GM19351 (cell line): ENCODE measurements at regions not wholly inside any gene's neighbourhood (a gene's known extent, or its start where the extent isn't known, plus 50 kb on each side); places are given as distances from the start of the nearest gene placed in this dataset.
"Not testable (repeated sequence)": the region's sequence is repeated elsewhere in the genome, so short reads cannot be mapped to it uniquely, and the experiment has no call there.

Experiments used
- ATAC-seq: cut with Tn5 transposase; IDR thresholded peaks from one replicate; pipeline ENCODE4 v1.9.1; 2021; ENCODE audit warnings: mild to moderate bottlenecking, moderate library complexity; ENCODE audit not compliant: unreplicated experiment

GRCh38 chr15:79738143-79738542 lies 158.7 kb downstream of the MTHFS start:
- ATAC-seq = no peak

GRCh38 chr15:79740561-79740960 lies 156.3 kb downstream of the MTHFS start:
- no peak for ATAC-seq

- no peak for ATAC-seq
Observed at GRCh38 chr15:79743032-79743431, 153.8 kb downstream of the MTHFS start.

DNA sequence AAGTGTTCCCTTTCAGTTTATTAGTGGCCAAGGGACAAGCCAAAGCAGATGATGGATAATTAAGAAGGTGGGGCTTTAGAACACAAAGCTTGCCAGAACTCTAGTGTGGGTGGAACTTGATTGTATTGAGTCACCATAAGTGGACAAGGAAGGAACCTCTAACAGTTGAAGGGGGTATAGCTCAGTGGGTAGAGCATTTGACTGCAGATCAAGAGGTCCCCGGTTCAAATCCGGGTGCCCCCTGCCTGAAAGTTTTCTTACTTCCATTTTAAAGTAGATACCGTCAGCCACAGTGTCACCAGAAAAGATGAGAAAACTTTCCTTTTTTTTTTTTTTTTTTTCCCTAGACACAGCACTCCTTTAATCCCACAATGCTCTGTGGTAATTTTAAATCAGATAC lies 152.3 kb downstream of the MTHFS start:
- not testable (repeated sequence) for ATAC-seq

DNA sequence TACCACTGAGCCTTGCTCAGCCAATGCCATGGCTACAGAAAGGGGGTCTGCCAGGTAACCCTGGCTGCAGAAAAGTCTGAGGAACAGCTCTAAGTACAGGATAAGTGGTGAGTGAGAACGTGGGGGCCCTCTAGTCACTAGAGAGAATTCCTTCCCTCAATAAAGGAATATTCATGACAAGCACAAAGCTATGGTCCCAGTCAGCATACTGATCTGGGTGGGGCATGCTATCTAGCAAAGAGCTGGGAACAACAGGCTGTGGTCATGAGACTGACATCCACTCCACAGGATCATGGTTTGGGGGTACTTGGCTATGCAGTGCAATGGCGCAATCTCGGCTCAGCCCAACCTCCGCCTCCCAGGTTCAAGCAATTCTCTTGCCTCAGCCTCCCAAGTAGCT lies 140.4 kb downstream of the MTHFS start:
- no peak for ATAC-seq

GRCh38 chr15:79765081-79765480 lies 131.7 kb downstream of the MTHFS start:
- no peak for ATAC-seq

GRCh38 chr15:79769069-79769481 lies 127.7 kb downstream of the MTHFS start:
- no peak for ATAC-seq

- ATAC-seq = no peak
Observed at GRCh38 chr15:79769933-79770759, 126.7 kb downstream of the MTHFS start.

DNA sequence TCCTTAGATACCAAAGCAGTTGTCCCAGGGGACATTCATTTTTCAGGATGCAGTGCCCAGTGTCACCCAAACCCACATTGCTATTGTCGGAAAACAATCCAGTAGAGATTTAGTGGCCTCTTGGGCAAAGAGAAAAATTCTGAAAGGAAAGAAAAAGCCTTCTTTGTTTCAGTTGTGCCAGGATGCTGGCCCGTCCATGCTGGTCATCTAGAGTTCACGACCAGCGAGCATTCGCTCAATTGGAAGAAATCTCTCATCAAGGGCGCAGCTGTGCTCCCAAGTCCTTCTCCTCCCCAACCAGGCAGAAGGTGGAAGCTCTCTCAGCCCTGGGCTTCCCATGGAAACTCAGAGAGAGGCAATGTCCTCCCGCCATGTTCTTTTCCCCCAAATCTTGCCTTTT lies 123.7 kb downstream of the MTHFS start:
- no peak for ATAC-seq

DNA sequence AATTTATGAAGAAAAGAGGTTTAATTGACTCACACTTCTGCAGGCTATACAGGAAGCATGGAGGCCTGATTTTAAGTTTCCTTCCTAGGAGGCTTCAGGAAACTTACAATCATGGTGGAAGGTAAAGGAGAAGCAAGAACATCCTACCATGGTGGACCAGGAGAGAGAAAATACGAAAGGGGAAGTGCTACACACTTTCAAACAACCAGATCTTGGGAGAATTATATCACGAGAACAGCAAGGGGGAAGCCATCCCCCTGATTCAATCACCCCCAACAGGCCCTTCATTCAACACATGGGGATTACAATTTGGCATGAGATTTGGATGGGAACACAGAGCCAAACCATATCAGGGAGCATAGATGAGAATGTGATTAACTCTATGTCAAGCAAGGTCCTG lies 121.0 kb downstream of the MTHFS start:
- no peak for ATAC-seq

DNA sequence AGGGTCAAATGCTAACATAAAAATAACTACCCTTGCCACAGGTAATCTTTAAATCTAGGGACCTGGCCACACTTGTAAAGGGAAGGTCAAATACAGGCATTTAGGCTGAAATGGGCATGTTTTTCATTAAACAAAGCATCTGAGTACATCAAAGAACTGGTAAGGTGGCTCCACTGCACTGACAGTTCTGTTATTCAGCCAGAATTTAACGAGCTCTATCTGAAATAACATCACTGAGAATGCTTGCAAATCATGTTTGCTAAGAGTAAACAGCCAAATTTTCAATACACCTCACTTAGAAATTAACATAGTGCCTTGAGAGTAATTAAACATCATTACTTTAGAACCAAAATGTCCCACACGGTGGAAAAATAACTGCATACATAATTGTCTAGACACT lies 118.9 kb downstream of the MTHFS start:
- ATAC-seq = no peak

DNA sequence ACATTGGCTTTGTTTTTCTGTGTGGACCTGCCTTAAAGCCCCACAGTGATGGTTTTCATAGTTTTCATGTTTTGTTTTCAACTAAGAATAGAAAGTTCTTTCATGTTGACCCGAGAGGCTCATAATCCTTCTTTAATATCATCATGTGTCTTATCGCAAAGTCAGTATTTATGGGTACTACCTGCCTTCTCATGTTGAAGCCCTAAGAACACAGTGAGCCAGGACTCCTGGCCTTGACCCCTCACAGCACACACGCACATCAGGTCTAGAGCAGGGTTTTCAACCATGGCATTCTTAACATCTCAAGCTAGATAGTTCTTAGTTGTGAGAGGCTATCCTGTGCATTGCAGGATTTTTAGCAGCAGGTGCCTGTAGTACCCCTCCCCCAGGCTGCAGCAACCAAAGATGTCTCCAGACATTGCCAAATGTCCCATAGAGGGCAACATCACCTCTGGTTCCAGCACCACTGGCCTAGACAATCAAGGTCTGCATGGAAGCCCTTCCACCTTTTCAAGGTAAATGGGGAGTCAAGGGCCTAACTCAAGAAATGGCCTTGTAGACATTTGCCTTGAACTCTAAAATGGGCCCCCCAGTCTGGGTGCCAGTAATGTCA lies 118.3 kb downstream of the MTHFS start:
- no peak for ATAC-seq

DNA sequence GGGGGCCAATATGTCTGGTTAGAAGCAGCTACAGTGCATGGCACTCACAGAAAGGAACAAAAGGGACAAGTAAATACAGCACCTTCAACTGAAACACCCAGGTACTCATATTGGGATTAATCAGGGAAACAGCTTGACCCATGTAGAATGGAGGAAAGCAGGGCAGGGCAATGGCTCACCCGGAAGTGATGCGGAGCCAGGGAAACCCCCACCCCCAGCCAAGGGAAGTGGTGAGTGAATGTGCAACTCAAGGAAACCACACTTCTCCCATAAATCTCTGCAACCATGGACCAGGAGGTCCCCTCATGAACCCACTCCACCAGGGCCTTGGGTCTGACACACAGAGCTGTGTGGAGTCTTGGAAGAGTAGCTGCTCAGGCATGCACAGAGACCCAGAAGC lies 117.1 kb downstream of the MTHFS start:
- ATAC-seq = no peak

DNA sequence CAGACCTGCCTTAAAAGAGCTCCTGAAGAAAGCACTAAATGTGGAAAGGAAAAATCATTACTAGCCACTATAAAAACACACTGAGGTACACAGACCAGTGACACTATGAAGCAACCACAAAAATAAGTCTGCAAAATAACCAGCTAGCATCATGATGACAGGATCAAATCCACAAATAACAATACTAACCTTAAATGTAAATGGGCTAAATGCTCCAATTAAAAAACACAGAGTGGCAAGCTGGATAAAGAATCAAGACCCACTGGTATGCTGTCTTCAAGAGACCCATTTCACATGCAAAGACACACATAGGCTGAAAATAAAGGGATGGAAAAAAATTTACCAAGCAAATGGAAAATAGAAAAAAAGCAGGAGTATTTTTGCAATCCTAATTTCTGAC lies 114.5 kb downstream of the MTHFS start:
- ATAC-seq = not testable (repeated sequence)
